A549 (cell line): ENCODE measurements at regions not wholly inside any gene's neighbourhood (a gene's known extent, or its start where the extent isn't known, plus 50 kb on each side); places are given as distances from the start of the nearest gene placed in this dataset.

ENCODE experiments used
- ATOH8 ChIP-seq: fragments of 250-450 bp; sonication (Bioruptor Pico); IDR thresholded peaks from 2 replicates; pipeline ENCODE4 v1.5.0; 2020; ENCODE audit warnings: low read depth, mild to moderate bottlenecking, moderate library complexity
- CTCF ChIP-seq: fragments of >200 bp; sonication (Bioruptor Twin); formaldehyde crosslinking; IDR thresholded peaks from 3 replicates; pipeline ENCODE4 v1.5.1; 2016
- ELK1 ChIP-seq: fragments of 150-350 bp; IDR thresholded peaks from 2 replicates; pipeline ENCODE4 v1.6.1; 2014; ENCODE audit warnings: low read depth, mild to moderate bottlenecking, low read length
- EP300 ChIP-seq, 2 experiments: fragments of >200 bp; sonication (Bioruptor Twin); formaldehyde crosslinking; IDR thresholded peaks; 2 replicates in 1 of 2; 3 replicates in 1 of 2; pipeline ENCODE4 v1.6.1; 2016 to 2017
- FOXS1 ChIP-seq: fragments of 250-450 bp; sonication (Bioruptor Pico); IDR thresholded peaks from 2 replicates; pipeline ENCODE4 v1.5.0; 2020; ENCODE audit warnings: mild to moderate bottlenecking, moderate library complexity
- KDM1A ChIP-seq: fragments of 200-600 bp; sonication (generic); IDR thresholded peaks from 2 replicates; pipeline ENCODE4 v1.6.1; 2016; ENCODE audit warnings: low read depth, mild to moderate bottlenecking
- NR3C1 ChIP-seq: fragments of >200 bp; sonication (Bioruptor Twin); formaldehyde crosslinking; IDR thresholded peaks from 3 replicates; pipeline ENCODE4 v1.6.1; 2017
- POLR2A ChIP-seq: IDR thresholded peaks from 2 replicates; pipeline ENCODE4 v1.6.1; 2012; ENCODE audit warnings: mild to moderate bottlenecking, low read length
- RAD21 ChIP-seq, 2 experiments: fragments of >200 bp in 1 of 2; sonication (Bioruptor Twin) in 1 of 2; formaldehyde crosslinking in 1 of 2; IDR thresholded peaks in 1 of 2; conservative IDR thresholded peaks in 1 of 2; 2 replicates in 1 of 2; 3 replicates in 1 of 2; pipeline ENCODE4 v1.6.1; 2012 to 2018; ENCODE audit warnings: inconsistent platforms in 1 of 2
- USF2 ChIP-seq: fragments of 450-650 bp; IDR thresholded peaks from 2 replicates; pipeline ENCODE4 v1.6.1; 2014; ENCODE audit warnings: antibody characterized with exemption

GRCh38 chr4:59217910-59218631 lies 1982.1 kb upstream of the ADGRL3 start:
- TF ChIP-seq KDM1A (no peak), CTCF (no peak), ELK1 (no peak), USF2 (no peak), EP300 (IDR thresholded peaks at IDR 0.05) (no peak), ATOH8 (CRISPR knock-in tag) (no peak), POLR2A (no peak), RAD21 (conservative IDR thresholded peaks at IDR 0.05 in 1 of 2, IDR thresholded peaks at IDR 0.05 in 1 of 2) (no peak), NR3C1 (no peak), FOXS1 (CRISPR knock-in tag) (no peak)
